EL (cell line): ENCODE measurements at regions not wholly inside any gene's neighbourhood (a gene's known extent, or its start where the extent isn't known, plus 50 kb on each side); places are given as distances from the start of the nearest gene placed in this dataset.
"Not testable (repeated sequence)": the region's sequence is repeated elsewhere in the genome, so short reads cannot be mapped to it uniquely, and the experiment has no call there.

Source experiments
- DNase-seq: peaks from one replicate; pipeline ENCODE4 v3.0.0-alpha.2; 2016

DNA sequence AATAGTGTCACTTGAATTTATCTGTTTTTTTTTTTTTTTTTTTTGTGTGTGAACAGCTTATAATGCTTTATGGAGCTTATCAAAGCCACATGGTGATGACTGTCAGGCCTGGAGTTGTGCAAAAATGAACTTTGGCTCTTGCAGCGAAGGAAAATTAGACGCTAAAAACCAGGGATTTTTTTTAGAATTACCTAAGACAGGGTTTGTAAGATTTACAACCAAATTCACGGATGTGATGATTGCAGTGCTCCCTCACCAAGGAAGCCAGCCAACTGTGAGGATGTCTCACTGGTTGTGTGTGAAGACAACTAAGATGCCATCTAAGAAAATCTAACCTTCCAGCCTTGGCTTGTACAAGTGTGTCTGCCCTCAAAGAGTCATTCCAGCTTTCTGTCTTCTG is 127.1 kb upstream of the SLC4A4 start:
- no peak for DNase-seq

DNA sequence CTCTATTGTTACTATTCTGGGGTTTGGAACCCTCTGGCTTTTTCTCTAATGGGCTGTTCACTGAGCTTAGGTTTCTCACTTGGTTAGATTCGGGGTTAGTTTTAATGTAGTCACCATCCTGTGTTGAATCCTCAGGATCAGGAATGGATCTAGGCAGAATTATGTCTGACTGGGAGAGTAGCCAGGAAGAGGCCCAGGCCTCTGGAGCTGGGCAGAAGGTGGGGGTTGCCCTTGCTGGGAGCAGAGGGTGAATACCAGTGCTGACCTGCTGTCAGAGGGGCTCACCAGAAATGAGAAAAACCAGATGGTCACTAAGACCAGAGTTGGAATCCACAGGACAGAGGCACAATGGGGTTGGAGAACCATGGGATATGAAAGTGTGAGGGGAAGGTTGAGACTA is 126.6 kb upstream of the SLC4A4 start:
- DNase-seq, result peak; percentile 25

DNA sequence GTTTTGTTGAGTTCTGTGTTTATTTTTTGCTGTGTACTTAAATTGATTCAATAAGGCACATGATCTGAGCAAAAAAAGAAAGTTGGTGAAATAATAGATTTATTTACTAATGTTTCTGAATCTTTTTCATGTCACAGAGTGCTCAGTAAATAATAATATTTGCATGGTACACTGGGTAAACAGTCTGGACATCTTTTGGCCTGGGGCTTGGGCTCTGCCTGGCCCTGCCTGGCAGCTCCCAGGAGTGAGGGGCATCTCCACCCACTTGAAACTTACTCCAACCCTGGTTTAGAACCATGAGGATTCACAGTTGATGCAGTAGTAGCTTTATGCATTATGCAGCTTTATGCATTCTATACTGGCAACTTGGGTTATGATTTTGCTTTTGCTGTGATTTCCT is 124.2 kb upstream of the SLC4A4 start:
- DNase-seq, result no peak

DNA sequence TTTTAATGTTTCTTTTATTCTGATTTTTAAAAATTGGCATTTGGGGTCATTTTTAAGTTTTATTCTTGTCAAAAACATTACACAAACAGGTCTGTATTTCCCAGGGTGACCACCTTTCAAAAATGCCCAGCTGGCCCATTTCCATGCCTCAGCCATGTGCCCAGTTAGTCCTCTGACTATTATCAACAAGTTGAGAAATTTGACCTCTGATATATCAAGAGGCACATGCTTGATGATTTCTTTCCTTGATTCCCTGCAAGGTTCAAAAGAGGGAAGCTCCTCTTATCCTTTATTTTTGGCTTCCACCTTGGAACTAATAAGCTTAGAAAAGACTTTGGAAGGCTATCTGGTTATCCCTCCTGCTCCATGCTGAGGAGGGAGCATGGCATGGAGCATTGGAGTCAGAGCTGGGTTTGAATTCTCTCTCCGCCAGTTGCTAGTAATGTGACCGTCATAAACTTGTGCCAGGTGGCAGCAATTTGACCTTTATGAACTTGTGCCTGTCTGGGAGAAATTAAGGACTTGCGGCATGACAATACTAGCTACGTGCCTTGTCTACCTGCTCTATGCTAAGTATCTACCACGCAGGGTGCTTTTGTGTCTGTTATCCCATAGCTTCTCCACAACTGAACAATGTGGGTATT is 122.4 kb upstream of the SLC4A4 start:
- DNase-seq, result no peak

DNA sequence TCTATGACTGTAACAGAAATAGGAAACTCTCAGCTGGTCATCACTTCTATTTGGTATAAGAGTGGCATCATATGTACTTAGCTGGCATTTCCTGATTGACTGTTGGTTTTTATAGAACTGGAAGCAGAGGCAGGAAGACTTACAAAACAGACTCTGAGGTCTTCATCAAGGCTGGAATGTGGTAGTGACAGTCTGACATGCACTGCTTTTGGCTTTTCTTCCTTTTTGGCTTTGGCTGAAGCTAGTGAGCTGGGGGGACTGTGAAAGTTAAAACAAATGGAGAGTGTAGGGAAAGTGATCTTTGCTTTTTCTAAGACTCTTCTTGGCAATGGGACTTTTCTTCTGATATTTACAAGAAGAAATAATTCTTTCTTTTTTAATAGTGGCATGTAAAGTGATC is 121.1 kb upstream of the SLC4A4 start:
- no peak for DNase-seq

DNA sequence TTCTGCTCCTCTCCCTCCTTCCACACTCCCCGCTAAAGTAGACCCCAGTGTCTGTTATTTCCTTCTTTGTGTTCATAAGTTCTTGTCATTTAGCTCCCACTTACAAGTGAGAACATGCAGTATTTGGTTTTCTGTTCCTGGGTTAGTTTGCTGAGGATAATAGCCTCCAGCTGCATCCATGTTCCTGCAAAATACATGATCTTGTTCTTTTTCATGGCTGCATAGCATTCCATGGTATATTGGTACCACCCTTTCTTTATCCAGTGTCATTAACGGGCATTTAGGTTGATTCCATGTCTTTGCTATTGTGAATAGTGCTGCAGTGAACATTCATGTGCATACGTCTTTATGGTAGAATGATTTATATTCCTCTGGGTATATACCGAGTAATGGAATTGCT is 118.0 kb upstream of the SLC4A4 start:
- not testable (repeated sequence) for DNase-seq

DNA sequence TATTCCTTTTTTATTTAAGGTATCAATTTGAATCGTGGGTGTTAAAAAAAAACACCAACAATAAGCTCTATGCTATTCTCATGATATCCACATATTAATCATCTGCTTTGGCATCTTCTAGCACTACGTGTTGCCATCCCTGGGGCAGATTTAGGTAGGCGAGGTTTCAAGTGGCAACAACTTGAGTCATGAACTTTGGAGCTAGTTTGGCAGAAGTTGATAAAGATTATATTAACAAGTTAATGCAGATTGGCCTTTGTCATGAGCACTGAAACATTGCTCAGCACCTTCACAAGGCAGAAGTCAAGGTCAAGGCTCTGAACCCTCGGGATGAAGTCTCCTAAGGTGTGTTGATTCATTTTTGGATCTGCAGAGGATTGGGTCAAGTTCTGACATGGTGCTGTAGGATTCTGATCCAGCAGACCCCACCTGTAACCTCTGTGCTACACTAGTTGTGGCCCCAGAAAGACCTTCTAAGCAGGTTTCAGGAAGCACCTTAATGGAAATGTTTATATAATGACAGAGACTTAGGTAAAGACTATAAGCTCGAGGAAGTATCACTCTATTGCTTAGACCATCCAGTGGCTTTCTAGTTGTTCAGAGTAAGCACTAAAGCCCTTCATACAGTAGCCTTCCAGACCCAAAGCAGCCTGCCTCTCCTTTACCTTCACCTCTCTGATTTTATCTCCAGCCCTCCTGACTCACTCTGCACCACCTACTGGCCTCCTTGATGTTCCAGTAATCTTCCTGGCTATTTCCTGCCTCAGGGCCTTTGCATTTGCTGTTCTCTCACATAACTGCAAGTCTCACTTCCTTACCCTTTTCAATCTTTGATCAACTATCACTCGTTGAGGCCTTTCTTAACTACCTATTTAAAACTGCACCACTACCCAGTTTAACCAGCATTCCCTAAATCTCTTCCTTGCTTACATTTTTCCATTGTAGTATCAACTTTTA is 117.0 kb upstream of the SLC4A4 start:
- peak; percentile 14 for DNase-seq

DNA sequence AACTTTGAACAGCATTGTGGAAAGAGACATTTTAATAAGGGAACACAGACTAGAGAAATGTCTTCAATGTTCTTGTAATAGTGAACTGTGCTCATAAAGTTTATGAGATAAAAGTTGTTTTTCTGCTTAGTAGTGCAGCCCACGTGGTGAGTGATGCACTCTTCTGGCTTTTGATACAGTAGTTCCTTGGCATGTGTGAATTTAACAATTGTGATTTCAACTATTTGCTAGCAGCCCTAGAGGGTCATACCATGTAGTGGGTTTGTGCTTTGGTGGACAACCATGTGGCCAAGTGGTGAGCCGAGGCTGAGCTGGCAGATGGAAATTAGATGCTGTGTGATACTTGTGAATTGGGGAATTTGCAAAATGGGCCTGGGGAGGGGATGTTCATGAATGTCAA is 116.2 kb upstream of the SLC4A4 start:
- DNase-seq, result peak; percentile 41

DNA sequence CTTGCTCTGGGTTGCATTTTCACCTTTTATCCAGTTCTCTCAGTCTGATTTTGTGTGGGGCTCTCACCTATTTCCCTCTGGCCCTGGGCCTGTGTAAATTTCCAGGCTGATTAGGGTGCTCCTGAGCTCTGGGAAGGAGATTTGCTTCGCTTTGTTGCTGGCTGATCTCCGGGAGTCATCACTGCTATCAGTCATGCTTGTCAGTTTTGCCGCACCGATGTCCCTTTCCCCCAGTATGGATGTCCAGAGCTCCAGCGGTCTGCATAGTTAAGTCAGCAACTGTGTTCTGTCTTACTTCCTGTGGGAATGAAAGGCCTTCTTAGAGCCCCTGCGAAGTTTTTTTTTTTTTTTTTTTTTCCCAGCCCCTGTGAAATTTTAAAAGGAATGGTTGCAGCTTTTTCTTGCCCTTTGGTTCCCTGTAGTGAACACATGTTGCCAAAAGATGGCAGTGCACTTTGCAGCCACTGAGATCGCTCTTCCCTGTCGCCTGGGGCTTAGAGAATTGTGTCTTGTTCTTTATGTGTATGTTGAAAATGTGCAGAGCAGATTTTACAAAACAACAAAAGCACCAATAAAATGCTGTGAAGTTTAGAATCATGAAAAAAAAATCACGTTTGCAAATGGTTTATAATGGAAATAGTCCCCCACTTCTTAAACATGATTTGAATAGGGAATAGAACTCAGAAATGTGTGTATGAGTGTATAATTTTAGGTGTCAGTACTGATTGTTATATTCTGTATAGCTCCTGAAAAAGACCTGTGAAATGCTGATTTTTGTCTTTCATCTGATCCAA is 109.1 kb upstream of the SLC4A4 start:
- peak; percentile 66 for DNase-seq

DNA sequence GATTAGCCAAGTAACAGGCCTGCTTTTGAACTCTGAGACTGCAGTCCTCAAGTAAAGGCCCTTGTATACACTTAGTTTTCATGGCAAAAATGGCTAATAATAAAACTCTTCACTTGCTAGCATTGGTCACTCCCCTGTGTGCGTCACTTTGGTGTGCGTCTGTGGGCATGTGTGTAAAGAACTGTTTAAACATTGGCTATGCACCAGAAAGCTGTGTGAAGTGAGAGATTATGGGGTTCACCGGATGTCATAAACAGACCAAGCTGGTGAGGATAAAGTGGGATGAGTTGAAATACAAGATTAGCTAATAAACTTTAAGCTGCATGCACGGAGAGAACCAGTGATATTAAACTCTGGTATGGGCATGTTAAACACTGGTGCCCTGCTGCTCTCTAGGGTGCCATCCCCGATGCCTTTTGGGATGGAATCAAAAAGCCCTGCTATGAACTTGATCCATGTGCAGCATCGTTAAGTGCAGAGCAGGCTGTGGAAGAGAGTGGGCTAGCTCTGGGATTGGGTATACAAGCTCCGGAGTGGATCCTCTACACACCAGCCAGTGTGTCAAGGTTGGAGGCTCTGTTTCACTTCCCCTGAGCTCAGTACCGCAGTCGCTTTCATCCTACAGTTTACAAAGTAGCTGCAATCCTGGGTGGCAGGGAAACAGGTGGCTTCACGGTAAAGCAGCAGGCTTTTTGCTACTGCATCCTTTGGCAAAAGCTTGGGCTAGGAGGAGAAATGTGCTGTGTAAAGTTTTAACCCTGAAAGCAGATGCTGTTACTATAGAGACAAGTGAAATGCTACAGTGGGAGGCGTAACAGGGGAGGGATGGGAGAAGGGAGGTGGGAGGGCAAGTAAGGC is 108.3 kb upstream of the SLC4A4 start:
- DNase-seq, result peak; percentile 23

DNA sequence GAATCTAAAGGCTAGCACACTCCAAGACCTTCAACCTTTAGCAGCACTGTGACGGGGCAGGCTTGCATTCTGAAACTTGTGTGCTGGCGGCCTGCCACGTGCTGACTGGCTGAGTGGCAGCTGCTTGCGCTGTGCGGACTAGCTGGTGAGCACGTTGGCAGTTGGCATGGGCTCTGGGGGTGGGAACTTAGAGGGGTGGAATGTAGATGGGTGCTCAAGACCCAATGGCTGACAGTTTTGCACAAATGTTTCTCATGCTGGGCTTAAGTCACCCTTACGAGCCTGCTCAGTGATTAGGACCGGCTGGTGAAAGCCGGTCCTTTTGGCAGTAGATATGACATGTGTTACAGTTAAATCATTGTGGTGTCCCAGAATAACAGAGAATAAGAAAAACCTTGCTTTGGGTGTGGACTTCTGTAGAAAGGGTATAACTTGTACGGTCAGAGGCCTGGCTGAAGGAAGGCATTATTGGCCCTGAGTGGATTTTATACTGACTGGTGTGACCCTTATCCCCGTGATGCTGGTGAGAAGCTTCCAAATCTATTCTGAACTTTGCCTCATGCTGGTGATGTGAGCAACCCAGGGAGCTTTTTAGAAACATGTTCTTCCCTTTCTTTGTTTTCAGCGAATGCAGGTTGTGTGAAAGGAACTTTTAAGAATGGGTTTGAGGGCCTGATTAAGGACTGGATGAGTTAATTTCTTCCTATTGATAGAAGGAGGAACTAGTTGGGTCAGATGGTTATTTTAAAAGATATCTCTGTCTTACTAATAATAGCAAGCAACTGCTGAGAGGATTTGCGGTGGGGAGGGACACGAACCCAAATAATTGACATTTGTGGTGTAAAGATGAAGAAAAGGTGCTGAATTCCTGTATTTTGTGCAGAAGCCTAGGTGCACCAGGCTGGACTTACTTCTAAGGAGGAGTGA is 107.4 kb upstream of the SLC4A4 start:
- DNase-seq, result peak; percentile 77

DNA sequence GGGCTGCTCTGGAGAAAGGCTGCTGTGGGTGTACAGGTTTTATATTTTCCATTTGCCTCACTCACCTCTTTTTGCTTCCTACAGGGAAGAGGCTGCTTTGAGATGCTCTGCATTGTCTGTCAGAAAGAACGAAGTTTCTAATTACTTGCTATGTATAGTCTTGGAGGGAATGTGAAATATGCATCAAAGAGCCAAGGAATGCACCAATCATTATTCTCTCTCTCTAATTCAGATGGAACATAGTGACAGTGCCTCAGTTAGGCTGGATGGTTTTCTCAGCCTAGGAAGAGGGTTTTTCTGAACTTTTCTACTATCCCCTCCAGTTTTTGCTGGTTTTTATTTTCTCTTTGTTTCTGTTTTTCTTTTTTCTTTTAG is 106.8 kb upstream of the SLC4A4 start:
- peak; percentile 39 for DNase-seq

DNA sequence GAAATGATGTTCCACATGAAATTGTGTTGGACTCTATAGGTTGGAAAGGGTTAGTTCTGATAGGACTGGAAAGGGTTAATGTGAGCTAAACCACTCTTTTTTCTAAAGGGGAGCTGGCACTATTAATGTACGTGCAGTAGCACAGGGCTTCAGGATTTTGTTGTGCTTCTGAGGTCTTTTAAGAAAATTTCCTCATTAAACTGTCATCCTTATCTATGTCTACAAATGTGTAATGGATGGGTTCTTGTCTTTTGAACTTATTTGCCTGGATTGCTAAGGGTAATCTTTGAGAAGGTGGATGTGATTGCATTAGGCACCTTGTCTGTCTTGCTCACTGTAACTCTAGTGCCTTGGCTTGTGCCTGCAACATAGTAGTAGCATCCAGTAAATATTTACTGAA is 106.0 kb upstream of the SLC4A4 start:
- no peak for DNase-seq

DNA sequence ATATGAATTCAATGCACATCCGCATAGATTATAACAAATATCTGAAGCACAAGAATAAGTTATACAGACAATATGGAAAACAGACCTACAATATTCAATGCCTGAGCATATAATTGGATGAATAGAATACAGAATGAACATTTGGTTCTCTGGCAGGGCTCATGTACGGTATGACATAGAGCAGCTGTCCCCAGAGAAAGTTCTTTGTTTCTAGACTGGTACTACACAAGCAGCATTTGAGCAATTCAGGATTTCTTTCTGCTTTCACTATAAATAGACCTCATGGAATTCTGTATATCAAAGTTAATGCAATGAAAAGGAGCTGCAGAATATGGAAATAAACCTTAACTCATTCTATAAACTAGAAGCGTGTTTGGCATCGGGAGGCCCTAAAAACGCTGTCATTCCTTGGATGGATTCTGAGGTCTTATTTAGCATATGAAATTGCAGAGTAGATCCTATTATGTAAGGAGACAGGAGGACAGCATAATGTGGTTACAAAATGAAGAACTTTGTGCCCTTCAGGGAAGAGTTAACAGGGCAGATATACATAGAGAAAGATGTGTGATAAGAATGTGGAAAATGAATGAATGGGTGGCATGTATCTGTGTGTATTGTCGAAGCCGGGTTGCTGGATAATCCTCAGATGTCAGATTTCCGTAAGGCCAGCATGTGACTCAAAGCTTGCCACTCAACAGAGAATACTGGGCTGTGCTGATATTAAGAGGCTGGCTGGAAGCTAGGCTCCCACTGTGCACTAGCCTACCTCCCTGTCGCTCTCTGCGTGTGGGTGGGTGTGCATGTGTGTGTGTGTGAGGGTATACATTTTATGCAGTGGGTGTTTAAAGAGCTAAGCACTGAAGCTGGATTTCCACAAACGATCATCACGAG is 103.3 kb upstream of the SLC4A4 start:
- no peak for DNase-seq

DNA sequence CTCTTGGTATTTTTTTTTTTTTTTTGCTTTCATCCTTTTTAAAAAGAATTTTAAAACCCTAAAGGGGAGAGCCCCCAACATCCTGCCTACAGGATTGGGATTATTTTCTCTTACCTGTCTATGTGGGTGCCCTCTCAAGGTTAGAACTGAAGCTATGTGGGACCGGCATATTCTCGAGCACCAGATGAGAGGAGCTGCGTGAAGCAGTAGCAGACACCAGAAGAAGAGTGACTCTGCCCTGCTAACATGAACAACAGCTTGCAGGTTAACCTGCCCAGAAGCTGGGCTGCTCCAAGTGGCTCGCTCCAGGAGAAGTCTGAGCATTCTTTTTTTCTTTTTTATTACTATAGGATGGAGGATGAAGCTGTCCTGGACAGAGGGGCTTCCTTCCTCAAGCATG is 102.6 kb upstream of the SLC4A4 start:
- DNase-seq, result no peak

DNA sequence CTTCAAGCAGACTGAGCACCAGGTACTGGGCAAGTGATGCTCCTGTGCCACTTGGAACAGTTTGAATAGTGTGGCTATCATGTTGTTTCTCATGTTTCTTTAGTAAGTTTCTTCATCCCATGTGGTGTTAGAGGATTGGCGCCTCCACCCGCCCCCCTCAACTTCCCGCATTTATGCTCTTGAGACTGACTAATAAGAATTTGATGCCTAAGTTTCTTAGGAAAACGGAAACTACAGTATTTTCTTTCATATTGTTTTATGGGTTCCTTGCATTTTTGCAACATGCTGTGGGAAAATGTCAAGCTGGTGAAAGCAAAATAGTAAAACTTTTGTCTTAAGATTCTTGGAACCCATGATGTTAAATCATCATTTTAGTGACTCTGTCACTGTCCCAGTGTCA is 101.2 kb upstream of the SLC4A4 start:
- no peak for DNase-seq

DNA sequence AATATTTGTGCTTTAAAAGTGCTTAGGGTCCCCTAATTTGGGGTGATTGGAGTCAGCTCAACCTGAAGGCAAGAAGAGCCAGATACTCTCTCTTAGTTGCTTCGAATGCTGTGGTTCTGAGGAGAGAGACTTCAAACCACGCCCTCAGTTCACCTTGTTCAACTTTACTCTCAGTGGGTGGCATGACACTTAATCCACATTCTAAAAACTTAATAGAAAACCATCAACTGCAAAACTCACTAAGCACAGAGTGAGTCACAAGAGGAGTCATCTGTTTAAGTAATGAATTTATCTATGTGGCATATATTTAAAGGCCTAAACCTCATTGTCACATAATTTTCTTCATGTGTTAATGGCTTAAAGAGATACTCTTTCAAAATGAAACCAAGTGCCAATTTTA is 99.5 kb upstream of the SLC4A4 start:
- DNase-seq, result peak; percentile 61

DNA sequence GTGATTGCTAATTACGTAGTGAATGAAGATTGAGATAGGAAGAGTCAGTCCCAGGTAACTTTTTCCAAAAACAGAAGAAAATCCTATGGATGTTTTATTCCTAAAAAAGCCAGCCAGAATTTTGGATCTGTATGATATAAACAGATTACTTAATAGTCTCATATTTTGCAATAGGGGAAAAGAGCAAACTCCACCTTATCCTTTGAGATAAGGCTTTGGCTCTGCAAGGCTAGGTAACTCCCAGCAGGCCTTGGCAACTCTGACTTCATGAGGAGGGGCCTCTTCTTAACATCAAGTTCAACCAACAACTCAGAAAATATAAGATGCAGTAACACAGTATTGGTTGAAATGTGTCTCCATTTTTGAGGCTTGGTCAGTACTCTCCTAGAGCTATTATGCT is 98.7 kb upstream of the SLC4A4 start:
- DNase-seq, result no peak

DNA sequence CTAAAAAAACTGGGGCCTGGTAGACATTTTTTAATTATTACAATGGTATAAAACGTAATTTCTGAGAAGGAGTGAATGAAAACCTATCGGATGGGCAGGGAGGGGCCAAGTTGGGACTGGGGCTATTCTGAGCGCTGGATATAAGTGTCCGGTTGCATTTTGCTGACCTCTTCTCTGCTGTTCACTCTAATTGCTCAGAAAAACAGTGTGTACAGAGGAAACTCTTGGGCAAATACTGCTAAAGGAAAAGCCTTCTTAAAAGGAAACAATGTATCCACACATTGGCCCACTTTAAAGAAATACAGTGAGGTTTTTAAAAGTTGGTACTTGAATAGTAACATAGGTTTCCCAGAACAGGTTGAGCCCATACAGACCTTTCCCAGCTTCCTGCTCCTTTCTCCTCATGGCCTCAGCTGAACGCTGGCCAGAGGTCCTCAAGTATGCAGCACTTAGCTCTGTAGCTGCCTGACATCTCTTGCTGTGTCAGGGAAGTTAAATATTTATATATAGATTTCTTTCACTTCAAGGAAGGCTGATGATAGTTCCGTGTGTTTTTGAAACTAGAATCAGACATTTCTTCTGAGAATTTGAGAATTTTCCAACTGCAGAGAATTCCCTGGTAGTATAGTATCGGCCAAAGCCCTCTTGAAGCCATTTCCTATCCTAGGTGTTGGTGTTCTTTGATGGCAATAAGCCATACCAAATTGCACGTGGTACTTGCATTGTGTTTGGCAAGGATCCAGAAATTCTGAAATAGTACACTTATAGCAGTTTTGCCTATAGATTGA is 97.1 kb upstream of the SLC4A4 start:
- DNase-seq, result no peak
